K562 (cell line): ENCODE measurements at regions not wholly inside any gene's neighbourhood (a gene's known extent, or its start where the extent isn't known, plus 50 kb on each side); places are given as distances from the start of the nearest gene placed in this dataset.

Experiments used
- ATAC-seq: fragments of 200-7000 bp; cut with Tn5 transposase; 3 replicates; pipeline ENCODE4 v1.9.1; 2020; ENCODE audit warnings: moderate library complexity
- BruUV-seq: library from RNA; stranded (reverse); fragments of 400-500 nt; replicated peaks from 2 replicates; lab custom pipeline; 2021; lab: Mats Ljungman, UMichigan
- CTCF ChIA-PET: fragments of 300-600 bp; formaldehyde crosslinking; extraction: SDS; loops from one replicate; lab custom pipeline; 2021; ENCODE audit warnings: low intra/inter-chr PET ratio; lab: Yijun Ruan, JAX
- POLR2A ChIA-PET: fragments of 300-600, 350-650 bp; sonication (Branson Sonifier 250); formaldehyde crosslinking; extraction: SDS; loops from one replicate; lab custom pipeline; 2021; ENCODE audit warnings: antibody characterized with exemption, inconsistent platforms; lab: Yijun Ruan, JAX
- DNase-seq, 4 experiments: peaks; one replicate each; pipeline versions ENCODE4 v3.0.0 to v3.0.0-alpha.2; 2011 to 2018; ENCODE audit warnings: low spot score in 3 of 4, mixed read lengths in 3 of 4; ENCODE audit errors: extremely low read depth in 1 of 4
- FAIRE-seq: peaks from 2 replicates; lab custom pipeline; 2011; peaks lifted over from hg19 to GRCh38; lab: Jason Lieb, UNC
- H2AFZ ChIP-seq: 2 replicates; pipeline ENCODE4 v1.6.0; 2011; ENCODE audit warnings: low read depth, low read length, control low read depth, inconsistent platforms
- H3K27ac ChIP-seq: fragments of 200-600 bp; 3 replicates; pipeline ENCODE4 v1.8.0; 2011; ENCODE audit warnings: low read depth, mild to moderate bottlenecking, control low read depth, inconsistent platforms, low read length, moderate library complexity, mixed read lengths; ENCODE audit errors: extremely low read depth
- H3K27me3 ChIP-seq, 2 experiments: fragments of 300-600 bp in 1 of 2; 2 replicates in 1 of 2; 3 replicates in 1 of 2; pipeline versions ENCODE4 v1.6.0 to v1.8.0; 2011; ENCODE audit warnings: inconsistent platforms in 2 of 2, low read length in 2 of 2, mild to moderate bottlenecking in 1 of 2, mixed read lengths in 1 of 2, moderate library complexity in 1 of 2; ENCODE audit not compliant: control insufficient read depth in 2 of 2, insufficient read depth in 2 of 2
- H3K36me3 ChIP-seq: fragments of 300-600 bp; 3 replicates; pipeline ENCODE4 v1.8.0; 2011; ENCODE audit warnings: mild to moderate bottlenecking, low read length, inconsistent platforms; ENCODE audit not compliant: control insufficient read depth, insufficient read depth
- H3K4me1 ChIP-seq, 2 experiments: fragments of 200-600 bp in 1 of 2; replicated peaks in 1 of 2; 2 replicates in 1 of 2; 3 replicates in 1 of 2; pipeline versions ENCODE4 v1.5.1 to v1.8.0; 2011; ENCODE audit warnings: inconsistent platforms in 2 of 2, low read length in 2 of 2, mild to moderate bottlenecking in 1 of 2, mixed read lengths in 1 of 2, moderate library complexity in 1 of 2; ENCODE audit not compliant: control insufficient read depth in 2 of 2, insufficient read depth in 2 of 2
- H3K4me2 ChIP-seq: 2 replicates; pipeline ENCODE4 v1.6.1; 2011; ENCODE audit warnings: low read length, control low read depth, inconsistent platforms, mixed read lengths; ENCODE audit not compliant: insufficient read depth
- H3K4me3 ChIP-seq: fragments of 200-600 bp; sonication (generic), shearing (Covaris generic); 2 replicates; pipeline ENCODE4 v1.5.1; 2016; ENCODE audit warnings: control low read depth, inconsistent platforms
- H3K79me2 ChIP-seq: fragments of 200-600 bp; 3 replicates; pipeline ENCODE4 v1.8.0; 2011; ENCODE audit warnings: low read length, inconsistent platforms; ENCODE audit not compliant: control insufficient read depth, insufficient read depth
- H3K9ac ChIP-seq, 2 experiments: 2 replicates each; pipeline versions ENCODE4 v1.6.0 to v1.6.1; 2011; ENCODE audit warnings: low read depth in 2 of 2, low read length in 2 of 2, control low read depth in 1 of 2, inconsistent platforms in 1 of 2, mild to moderate bottlenecking in 1 of 2, mixed read lengths in 1 of 2; ENCODE audit not compliant: insufficient read depth in 1 of 2
- H3K9me1 ChIP-seq: one replicate; pipeline ENCODE4 v1.6.0; 2011; ENCODE audit warnings: inconsistent platforms, mild to moderate bottlenecking, low read length, moderate library complexity; ENCODE audit not compliant: control insufficient read depth, insufficient read depth
- H3K9me3 ChIP-seq: replicated peaks from 2 replicates; pipeline ENCODE4 v1.5.1; 2011; ENCODE audit warnings: low read depth, low read length, inconsistent platforms; ENCODE audit not compliant: control insufficient read depth, insufficient read depth
- H4K20me1 ChIP-seq: replicated peaks from 2 replicates; pipeline ENCODE4 v1.6.1; 2011; ENCODE audit warnings: low read length, inconsistent platforms, mixed read lengths; ENCODE audit not compliant: control insufficient read depth, insufficient read depth
- ADNP ChIP-seq: fragments of 200-800 bp; sonication (Bioruptor generic); IDR thresholded peaks from 2 replicates; pipeline ENCODE4 v1.6.1; 2016; ENCODE audit warnings: missing genetic modification characterization, missing compliant biosample characterization
- CBFA2T2 ChIP-seq: fragments of 450-650 bp; conservative IDR thresholded peaks from 2 replicates; pipeline ENCODE4 v1.6.1; 2017; ENCODE audit warnings: mild to moderate bottlenecking
- CGGBP1 ChIP-seq: fragments of 250-450 bp; sonication (Bioruptor Pico); IDR thresholded peaks from 2 replicates; pipeline ENCODE4 v1.9.0; 2021; ENCODE audit warnings: mild to moderate bottlenecking
- GABPB1 ChIP-seq: sonication (generic); formaldehyde crosslinking; IDR thresholded peaks from 2 replicates; pipeline ENCODE4 v1.8.0; 2022; ENCODE audit warnings: mild to moderate bottlenecking, missing genetic modification reagents
- PRDM10 ChIP-seq: fragments of 450-650 bp; IDR thresholded peaks from 2 replicates; pipeline ENCODE4 v1.6.1; 2018; ENCODE audit not compliant: partially characterized antibody
- RBM14 ChIP-seq: fragments of 200-400 bp; formaldehyde crosslinking; IDR thresholded peaks from 2 replicates; pipeline ENCODE4 v1.6.1; 2018; ENCODE audit warnings: low read depth, mild to moderate bottlenecking, low read length, moderate library complexity, borderline replicate concordance; ENCODE audit not compliant: insufficient read depth
- SETDB1 ChIP-seq: IDR thresholded peaks from one replicate; pipeline ENCODE4 v1.6.1; 2012; ENCODE audit warnings: low read length, control low read depth, inconsistent platforms
- ZBTB17 ChIP-seq: fragments of 450-650 bp; formaldehyde crosslinking; IDR thresholded peaks from 2 replicates; pipeline ENCODE4 v1.4.0; 2020; ENCODE audit warnings: mild to moderate bottlenecking
- ZFX ChIP-seq: sonication (generic); formaldehyde crosslinking; IDR thresholded peaks from 2 replicates; pipeline ENCODE4 v1.8.0; 2022; ENCODE audit warnings: mild to moderate bottlenecking, missing genetic modification reagents, moderate library complexity
- ZNF134 ChIP-seq: fragments of 250-450 bp; sonication (Bioruptor Pico); conservative IDR thresholded peaks from 2 replicates; pipeline ENCODE4 v1.4.0; 2020
- ZNF77 ChIP-seq: fragments of 250-450 bp; sonication (Bioruptor Pico); IDR thresholded peaks from 2 replicates; pipeline ENCODE4 v1.5.0; 2020
- whole genome bisulfite sequencing: fragments of 100-300 bp; shearing (Covaris generic); methylation state at CpG from one replicate; pipeline ENCODE4 v1.1.6; 2016; ENCODE audit warnings: low coverage, mixed read lengths; ENCODE audit not compliant: insufficient coverage; ENCODE audit errors: missing lambda C conversion rate; 5-methylcytosine and 5-hydroxymethylcytosine counted together
- in situ Hi-C: fragments of 300-500 bp; cut with MboI; formaldehyde crosslinking; loops from 4 replicates; pipeline ENCODE4 v1.15.0; 2018; ENCODE audit warnings: inconsistent platforms, mixed read lengths
- intact Hi-C: fragments of 100-400 bp; cut with micrococcal nuclease; formaldehyde crosslinking; loops from 2 replicates; pipeline ENCODE4 v1.14.2; 2022

DNA sequence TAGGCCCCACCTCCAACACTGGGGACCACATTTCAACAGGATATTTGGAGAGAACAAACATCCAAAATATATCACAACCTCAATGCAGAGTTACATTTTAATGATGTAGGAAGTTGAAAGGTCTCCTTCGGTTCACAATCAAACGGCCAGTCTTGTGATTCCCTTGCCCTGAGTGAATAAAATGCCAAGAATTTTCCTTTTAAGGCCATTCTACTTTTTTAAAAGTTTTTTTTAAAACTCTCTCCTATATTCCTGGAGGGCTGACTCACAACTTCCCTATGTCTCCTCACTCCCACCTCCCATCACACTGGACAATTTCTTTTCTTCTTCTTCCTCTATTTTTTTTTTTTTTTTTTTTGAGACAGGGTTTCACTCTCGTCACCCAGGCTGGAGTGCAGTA, 693.6 kb upstream of the AUTS2 start:
- TF ChIP-seq ZFX (no peak), RBM14 (no peak), GABPB1 (no peak), ZNF134 (no peak), SETDB1 (no peak), ADNP (tag) (no peak), ZBTB17 (CRISPR knock-in tag) (no peak), CBFA2T2 (no peak), CGGBP1 (CRISPR knock-in tag) (no peak), ZNF77 (CRISPR knock-in tag) (no peak), PRDM10 (no peak)
- Histone ChIP-seq H3K9me1 (no peaks in the 10 kb centered on the region), H3K27me3 (no peaks in the 10 kb centered on the region), H3K4me2 (no peak overlapping the region), H3K27ac (no peak overlapping the region), H3K9ac (no peak overlapping the region), H2AFZ (no peak overlapping the region), H3K4me3 (no peak overlapping the region), H4K20me1 (no peaks in the 10 kb centered on the region), H3K4me1 (no peaks in the 10 kb centered on the region), H3K79me2 (no peaks in the 10 kb centered on the region), H3K9me3 (no peaks in the 10 kb centered on the region), H3K36me3 (no peaks in the 10 kb centered on the region)
- 0% methylated on average over 2 of the region's 3 CpGs for WGBS
- BruUV-seq = no TSS peak
- in situ Hi-C loops (no loop called here), intact Hi-C loops (no loop called here)
- no peak for ATAC-seq
- FAIRE-seq = no peak
- ChIA-PET CTCF (no interaction called here), POLR2A (no interaction called here)
- no peak for DNase-seq
